CD4-positive, alpha-beta memory T cell (primary cell): ENCODE measurements at regions not wholly inside any gene's neighbourhood (a gene's known extent, or its start where the extent isn't known, plus 50 kb on each side); places are given as distances from the start of the nearest gene placed in this dataset.

Experiments
- CTCF ChIA-PET: fragments of 350-600 bp; sonication (Branson Sonifier 250); formaldehyde crosslinking; loops from one replicate; lab custom pipeline; 2021; ENCODE audit warnings: inconsistent platforms; ENCODE audit not compliant: partially characterized antibody; lab: Charles Lee
- POLR2A ChIA-PET: fragments of 350-600 bp; sonication (Branson Sonifier 250); formaldehyde crosslinking; loops from one replicate; lab custom pipeline; 2021; ENCODE audit not compliant: partially characterized antibody; lab: Charles Lee
- DNase-seq, 5 donors: peaks; one replicate each; pipeline versions ENCODE4 v3.0.0 to v3.0.0-alpha.2; 2020 to 2022; ENCODE audit warnings: mixed read lengths in 1 of 5
- H3K27ac ChIP-seq: one replicate; pipeline ENCODE4 v1.7.0; 2013; ENCODE audit warnings: low read depth, low read length
- H3K27me3 ChIP-seq: 2 replicates; pipeline ENCODE4 v1.7.0; 2013; ENCODE audit warnings: mild to moderate bottlenecking, low read length, moderate library complexity; ENCODE audit not compliant: insufficient read depth
- H3K36me3 ChIP-seq: 2 replicates; pipeline ENCODE4 v1.7.0; 2013; ENCODE audit warnings: mild to moderate bottlenecking, low read length, moderate library complexity; ENCODE audit not compliant: insufficient read depth
- H3K4me1 ChIP-seq: 2 replicates; pipeline ENCODE4 v1.7.0; 2013; ENCODE audit warnings: mild to moderate bottlenecking, low read length, moderate library complexity; ENCODE audit not compliant: insufficient read depth
- H3K4me3 ChIP-seq, 2 donors: one replicate each; pipeline ENCODE4 v1.7.0; 2013; ENCODE audit warnings: low read length in 2 of 2, mild to moderate bottlenecking in 1 of 2
- H3K9me3 ChIP-seq, 2 donors: one replicate each; pipeline ENCODE4 v1.7.0; 2013; ENCODE audit warnings: low read length in 2 of 2, control low read depth in 1 of 2; ENCODE audit not compliant: control insufficient read depth in 1 of 2
- H3K27ac Mint-ChIP-seq, 7 donors: one replicate each; pipeline ENCODE4 v1.8.0; 2020 to 2021; ENCODE audit warnings: mixed read lengths in 7 of 7, mild to moderate bottlenecking in 6 of 7, inconsistent platforms in 3 of 7, moderate library complexity in 3 of 7
- H3K27me3 Mint-ChIP-seq, 2 donors: one replicate each; pipeline ENCODE4 v1.8.0; 2020 to 2021; ENCODE audit warnings: mixed read lengths in 2 of 2
- H3K36me3 Mint-ChIP-seq, 2 donors: one replicate each; pipeline ENCODE4 v1.8.0; 2020 to 2021; ENCODE audit warnings: mixed read lengths in 2 of 2, inconsistent platforms in 1 of 2, mild to moderate bottlenecking in 1 of 2
- H3K4me1 Mint-ChIP-seq, 4 donors: one replicate each; pipeline ENCODE4 v1.8.0; 2020 to 2021; ENCODE audit warnings: mixed read lengths in 4 of 4, mild to moderate bottlenecking in 1 of 4
- H3K4me3 Mint-ChIP-seq, 8 donors: one replicate each; pipeline ENCODE4 v1.8.0; 2020 to 2021; ENCODE audit warnings: mixed read lengths in 8 of 8, mild to moderate bottlenecking in 7 of 8, moderate library complexity in 6 of 8, inconsistent platforms in 3 of 8
- H3K9me3 Mint-ChIP-seq, 8 donors: one replicate each; pipeline ENCODE4 v1.8.0; 2020 to 2021; ENCODE audit warnings: mixed read lengths in 8 of 8, mild to moderate bottlenecking in 5 of 8, inconsistent platforms in 3 of 8, moderate library complexity in 1 of 8
- intact Hi-C: fragments of 100-400 bp; cut with micrococcal nuclease; formaldehyde crosslinking; loops from one replicate; pipeline ENCODE4 v1.15.1; 2023

GRCh38 chr3:187987924-187988323 is 166.0 kb upstream of the LPP start:
- intact Hi-C loops: no loop called here
- H3K4me1 Mint-ChIP-seq: peaks cover 42 to 51% (median 50%) of the 10 kb centered on the region in 4 donors
- H3K27ac ChIP-seq: no peak overlapping the region

GRCh38 chr3:187989575-187990153 is 164.3 kb upstream of the LPP start:
- no peaks in the 10 kb centered on the region for H3K9me3 ChIP-seq
- H3K36me3 ChIP-seq: no peaks in the 10 kb centered on the region
- Mint-ChIP-seq H3K36me3 (peaks cover 0 to 6% of the 10 kb centered on the region in 2 donors), H3K9me3 (peaks cover 0 to 9% (median 3%) of the 10 kb centered on the region in 8 donors), H3K27me3 (no peaks in the 10 kb centered on the region), H3K4me1 (peaks cover 58 to 66% (median 65%) of the 10 kb centered on the region in 4 donors), H3K4me3 (no peak overlapping the region), H3K27ac (no peak overlapping the region)
- H3K27ac ChIP-seq: no peak overlapping the region
- ChIA-PET POLR2A (interaction anchor here (0.6 to 4.3 kb wide), 3 partner anchors 9 to 249 kb away, joined by 3 to 23 read pairs (median 4); no protein-coding TSS in a partner anchor), CTCF (interaction anchor here (0.7 to 1.8 kb wide), 4 partner anchors 10 to 244 kb away, joined by 3 to 8 read pairs (median 4); partner anchors contain the start of gene BCL6)
- H3K4me1 ChIP-seq: peaks cover 56% of the 10 kb centered on the region
- H3K4me3 ChIP-seq: no peak overlapping the region
- DNase-seq: no peak
- no peaks in the 10 kb centered on the region for H3K27me3 ChIP-seq
- intact Hi-C loops: loop anchor here (5.0 kb wide), 1 partner anchor 72 kb away; no protein-coding TSS in a partner anchor

More at GRCh38 chr3:187987924-187988323, 166.0 kb upstream of the LPP start:
- H3K36me3 ChIP-seq: no peaks in the 10 kb centered on the region
- peak; percentile 38 to 83 (median 48) for DNase-seq
- H3K27me3 Mint-ChIP-seq: no peaks in the 10 kb centered on the region
- peak overlapping the region in 1 of 2 donors; percentile 2 for H3K4me3 ChIP-seq
- H3K9me3 ChIP-seq: no peaks in the 10 kb centered on the region
- peak overlapping the region in 7 of 8 donors; percentile 18 to 81 (median 73) for H3K4me3 Mint-ChIP-seq
- CTCF ChIA-PET: no interaction called here
- H3K36me3 Mint-ChIP-seq: peaks cover 0 to 6% of the 10 kb centered on the region in 2 donors
- peak overlapping the region in 6 of 7 donors; percentile 41 to 82 (median 72) for H3K27ac Mint-ChIP-seq
- H3K4me1 ChIP-seq: peaks cover 39% of the 10 kb centered on the region
- POLR2A ChIA-PET: interaction anchor here (4.3 kb wide), 1 partner anchor 13 kb away, joined by 23 read pairs; no protein-coding TSS in a partner anchor
- H3K27me3 ChIP-seq: no peaks in the 10 kb centered on the region
- H3K9me3 Mint-ChIP-seq: peaks cover 0 to 9% (median 3%) of the 10 kb centered on the region in 8 donors

- Mint-ChIP-seq H3K27ac (peak overlapping the region in 3 of 7 donors; percentile 72 to 92 (median 88)), H3K36me3 (peaks cover 0 to 6% of the 10 kb centered on the region in 2 donors), H3K4me3 (no peak overlapping the region), H3K27me3 (no peaks in the 10 kb centered on the region), H3K9me3 (peaks cover 0 to 5% (median 0%) of the 10 kb centered on the region in 8 donors), H3K4me1 (peaks cover 57 to 74% (median 64%) of the 10 kb centered on the region in 4 donors)
- DNase-seq: no peak
- Histone ChIP-seq H3K4me1 (peaks cover 64% of the 10 kb centered on the region), H3K36me3 (no peaks in the 10 kb centered on the region), H3K4me3 (no peak overlapping the region), H3K27me3 (no peaks in the 10 kb centered on the region), H3K9me3 (no peaks in the 10 kb centered on the region), H3K27ac (no peak overlapping the region)
- intact Hi-C loops: loop anchor here (5.0 kb wide), 1 partner anchor 75 kb away; no protein-coding TSS in a partner anchor
- POLR2A ChIA-PET: interaction anchor here (0.7 to 1.9 kb wide), 4 partner anchors 18 to 250 kb away, joined by 3 to 6 read pairs (median 4); partner anchors contain the start of gene BCL6
- CTCF ChIA-PET: interaction anchor here (1.2 to 2.9 kb wide), 4 partner anchors 11 to 252 kb away, joined by 3 to 15 read pairs (median 6); no protein-coding TSS in a partner anchor
Measured at GRCh38 chr3:187992609-187993008, 161.3 kb upstream of the LPP start.

GRCh38 chr3:187994221-187995042 is 159.5 kb upstream of the LPP start:
- Histone ChIP-seq H3K36me3 (no peaks in the 10 kb centered on the region), H3K4me1 (peaks cover 70% of the 10 kb centered on the region), H3K27me3 (no peaks in the 10 kb centered on the region), H3K9me3 (no peaks in the 10 kb centered on the region), H3K27ac (no peak overlapping the region), H3K4me3 (peak overlapping the region in 1 of 2 donors; percentile 11)
- CTCF ChIA-PET: interaction anchor here (1.5 to 1.6 kb wide), 2 partner anchors 246 to 254 kb away, joined by 6 to 7 read pairs; no protein-coding TSS in a partner anchor
- Mint-ChIP-seq H3K4me1 (peaks cover 65 to 82% (median 72%) of the 10 kb centered on the region in 4 donors), H3K4me3 (peak overlapping the region in 7 of 8 donors; percentile 59 to 86 (median 76)), H3K9me3 (peaks cover 0 to 5% (median 0%) of the 10 kb centered on the region in 8 donors), H3K27me3 (no peaks in the 10 kb centered on the region), H3K36me3 (peaks cover 0 to 6% of the 10 kb centered on the region in 2 donors), H3K27ac (peak overlapping the region; percentile 72 to 94 (median 88))
- intact Hi-C loops: loop anchor here (1.0 to 5.0 kb wide), 4 partner anchors 15 to 158 kb away; partner anchors contain the start of gene LPP
- POLR2A ChIA-PET: interaction anchor here (0.9 to 1.6 kb wide), 6 partner anchors 8 to 160 kb away, joined by 3 to 6 read pairs (median 4); no protein-coding TSS in a partner anchor
- peak; percentile 51 to 69 (median 60) for DNase-seq

GRCh38 chr3:187995043-187995400 is 158.9 kb upstream of the LPP start:
- CTCF ChIA-PET: interaction anchor here (0.8 to 1.6 kb wide), 3 partner anchors 12 to 255 kb away, joined by 3 to 7 read pairs (median 6); no protein-coding TSS in a partner anchor
- H3K4me1 Mint-ChIP-seq: peaks cover 70 to 88% (median 77%) of the 10 kb centered on the region in 4 donors
- H3K27me3 Mint-ChIP-seq: no peaks in the 10 kb centered on the region
- Histone ChIP-seq H3K4me1 (peaks cover 71% of the 10 kb centered on the region), H3K27me3 (no peaks in the 10 kb centered on the region), H3K36me3 (no peaks in the 10 kb centered on the region), H3K4me3 (peak overlapping the region in 1 of 2 donors; percentile 9), H3K9me3 (no peaks in the 10 kb centered on the region), H3K27ac (no peak overlapping the region)
- peak overlapping the region in 6 of 8 donors; percentile 7 to 86 (median 79) for H3K4me3 Mint-ChIP-seq
- DNase-seq: no peak
- peaks cover 0 to 5% (median 0%) of the 10 kb centered on the region in 8 donors for H3K9me3 Mint-ChIP-seq
- POLR2A ChIA-PET: interaction anchor here (0.9 to 1.6 kb wide), 4 partner anchors 9 to 250 kb away, joined by 3 to 6 read pairs (median 4); partner anchors contain the start of gene BCL6
- H3K36me3 Mint-ChIP-seq: peaks cover 0 to 6% of the 10 kb centered on the region in 2 donors
- intact Hi-C loops: loop anchor here (5.0 kb wide), 1 partner anchor 157 kb away; the partner anchor contains the start of gene LPP
- H3K27ac Mint-ChIP-seq: peak overlapping the region; percentile 5 to 94 (median 85)

- H3K27ac Mint-ChIP-seq: peak overlapping the region in 1 of 7 donors; percentile 26
- Histone ChIP-seq H3K27ac (no peak overlapping the region), H3K4me3 (no peak overlapping the region), H3K9me3 (no peaks in the 10 kb centered on the region), H3K4me1 (peaks cover 77% of the 10 kb centered on the region), H3K36me3 (no peaks in the 10 kb centered on the region), H3K27me3 (no peaks in the 10 kb centered on the region)
- DNase-seq: no peak
- ChIA-PET CTCF (interaction anchor here (0.8 to 1.6 kb wide), 5 partner anchors 13 to 256 kb away, joined by 3 to 7 read pairs (median 5); no protein-coding TSS in a partner anchor), POLR2A (interaction anchor here (1.0 to 2.2 kb wide), 4 partner anchors 10 to 250 kb away, joined by 3 to 12 read pairs (median 4); partner anchors contain the start of gene BCL6)
- no peaks in the 10 kb centered on the region for H3K27me3 Mint-ChIP-seq
- intact Hi-C loops: loop anchor here (5.0 kb wide), 1 partner anchor 157 kb away; the partner anchor contains the start of gene LPP
- peaks cover 71 to 90% (median 82%) of the 10 kb centered on the region in 4 donors for H3K4me1 Mint-ChIP-seq
- H3K36me3 Mint-ChIP-seq: peaks cover 0 to 6% of the 10 kb centered on the region in 2 donors
- peaks cover 0 to 5% (median 0%) of the 10 kb centered on the region in 8 donors for H3K9me3 Mint-ChIP-seq
- H3K4me3 Mint-ChIP-seq: peak overlapping the region in 1 of 8 donors; percentile 82
Measured at GRCh38 chr3:187995667-187996066, 158.3 kb upstream of the LPP start.
